Activated naive CD4-positive, alpha-beta T cell treated with anti-CD3 and anti-CD28 coated beads, Interleukin-2, amount 50 U/mL, for 24 hours (primary cell): ENCODE measurements at regions not wholly inside any gene's neighbourhood (a gene's known extent, or its start where the extent isn't known, plus 50 kb on each side); places are given as distances from the start of the nearest gene placed in this dataset.
A peak's percentile ranks its signal among the peaks of the same experiment; 100 is the strongest.
"Not testable (repeated sequence)": the region's sequence is repeated elsewhere in the genome, so short reads cannot be mapped to it uniquely, and the experiment has no call there.

Source experiments
- H3K27ac Mint-ChIP-seq: one replicate; pipeline ENCODE4 v1.8.0; 2021; ENCODE audit warnings: mild to moderate bottlenecking, mixed read lengths
- H3K27me3 Mint-ChIP-seq: one replicate; pipeline ENCODE4 v1.8.0; 2021; ENCODE audit warnings: mixed read lengths
- H3K36me3 Mint-ChIP-seq: one replicate; pipeline ENCODE4 v1.8.0; 2021; ENCODE audit warnings: mixed read lengths
- H3K4me1 Mint-ChIP-seq: one replicate; pipeline ENCODE4 v1.8.0; 2021; ENCODE audit warnings: mixed read lengths
- H3K4me3 Mint-ChIP-seq: one replicate; pipeline ENCODE4 v1.8.0; 2021; ENCODE audit warnings: mild to moderate bottlenecking, mixed read lengths
- H3K9me3 Mint-ChIP-seq: one replicate; pipeline ENCODE4 v1.8.0; 2021; ENCODE audit warnings: mixed read lengths

DNA sequence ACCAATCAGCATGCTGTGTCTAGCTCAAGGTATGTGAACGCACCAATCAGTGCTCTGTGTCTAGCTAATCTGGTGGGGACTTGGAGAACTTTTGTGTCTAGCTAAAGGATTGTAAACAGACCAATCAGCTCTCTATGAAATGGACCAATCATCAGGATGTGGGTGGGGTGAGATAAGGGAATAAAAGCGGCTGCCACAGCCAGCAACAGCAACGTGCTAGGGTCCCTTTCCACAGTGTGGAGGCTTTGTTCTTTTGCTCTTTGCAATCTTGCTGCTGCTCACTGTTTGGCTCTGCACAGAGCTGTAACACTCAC, 1353.9 kb upstream of the CDH18 start:
- peak overlapping the region; percentile 40 for H3K4me3 Mint-ChIP-seq
- H3K27ac Mint-ChIP-seq, H3K36me3 Mint-ChIP-seq, H3K9me3 Mint-ChIP-seq, H3K27me3 Mint-ChIP-seq, H3K4me1 Mint-ChIP-seq: not testable (repeated sequence)

DNA sequence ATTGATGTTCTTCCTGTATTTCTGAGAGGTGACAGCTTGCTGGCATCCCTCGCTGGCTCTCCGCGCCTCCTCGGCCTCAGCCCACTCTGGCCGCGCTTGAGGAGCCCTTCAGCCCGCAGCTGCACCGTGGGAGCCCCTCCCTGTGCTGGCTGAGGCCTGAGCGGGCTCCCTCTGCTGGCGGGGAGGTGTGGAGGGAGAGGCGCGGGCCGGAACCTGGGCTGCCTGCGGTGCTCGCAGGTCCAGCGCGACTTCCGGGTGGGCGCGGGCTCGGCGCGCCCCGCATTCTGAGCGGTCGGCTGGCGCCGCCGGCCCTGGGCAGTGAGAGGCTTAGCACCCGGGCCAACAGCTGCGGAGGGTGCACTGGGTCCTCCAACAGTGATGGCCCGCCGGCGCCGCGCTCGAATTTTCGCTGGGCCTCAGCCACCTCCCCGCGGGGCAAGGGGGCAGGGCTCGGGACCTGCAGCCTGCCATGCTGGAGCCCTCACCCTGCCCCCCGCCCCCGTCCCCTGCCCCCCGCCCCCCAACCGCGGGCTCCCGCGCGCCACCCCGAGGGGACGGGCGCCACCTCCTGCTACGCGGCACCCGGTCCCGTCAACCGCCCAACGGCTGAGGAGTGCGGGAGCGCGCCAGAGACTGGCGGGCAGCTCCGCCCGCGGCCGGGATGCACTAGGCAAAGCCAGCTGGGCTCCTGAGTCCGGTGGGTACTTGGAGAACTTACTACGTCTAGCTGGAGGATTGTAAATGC, 1353.4 kb upstream of the CDH18 start:
- not testable (repeated sequence) for H3K9me3 Mint-ChIP-seq, H3K36me3 Mint-ChIP-seq, H3K27ac Mint-ChIP-seq, H3K27me3 Mint-ChIP-seq, H3K4me1 Mint-ChIP-seq
- H3K4me3 Mint-ChIP-seq, result peak overlapping the region; percentile 40

GRCh38 chr5:21340233-21340632, 1352.2 kb upstream of the CDH18 start:
- H3K9me3 Mint-ChIP-seq, H3K4me1 Mint-ChIP-seq, H3K27me3 Mint-ChIP-seq, H3K4me3 Mint-ChIP-seq, H3K27ac Mint-ChIP-seq, H3K36me3 Mint-ChIP-seq: not testable (repeated sequence)

DNA sequence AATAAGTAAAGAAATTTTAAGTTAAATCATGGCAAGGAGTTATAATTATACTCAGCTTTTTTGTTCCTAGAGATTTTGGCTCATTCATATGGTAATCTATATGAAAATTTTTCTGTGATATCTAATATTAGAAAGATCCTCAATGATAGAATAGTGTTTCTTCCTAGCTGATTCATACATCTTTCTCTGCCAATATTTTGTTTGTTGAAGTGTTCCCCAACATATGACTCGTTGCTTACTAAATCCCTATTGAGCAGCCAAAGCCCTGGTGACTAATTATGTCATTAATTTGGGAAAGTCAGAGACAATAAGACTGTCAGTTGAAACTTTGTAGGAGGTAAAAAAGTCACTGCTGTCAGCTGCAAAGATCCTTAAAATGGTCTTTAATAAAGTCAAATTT, 1348.5 kb upstream of the CDH18 start:
- not testable (repeated sequence) for H3K36me3 Mint-ChIP-seq, H3K4me1 Mint-ChIP-seq, H3K9me3 Mint-ChIP-seq, H3K27ac Mint-ChIP-seq, H3K27me3 Mint-ChIP-seq, H3K4me3 Mint-ChIP-seq

- H3K36me3 Mint-ChIP-seq, H3K4me3 Mint-ChIP-seq, H3K9me3 Mint-ChIP-seq, H3K27ac Mint-ChIP-seq, H3K27me3 Mint-ChIP-seq, H3K4me1 Mint-ChIP-seq: not testable (repeated sequence)
These were observed 1327.4 kb upstream of the CDH18 start for GRCh38 chr5:21315376-21315775.

DNA sequence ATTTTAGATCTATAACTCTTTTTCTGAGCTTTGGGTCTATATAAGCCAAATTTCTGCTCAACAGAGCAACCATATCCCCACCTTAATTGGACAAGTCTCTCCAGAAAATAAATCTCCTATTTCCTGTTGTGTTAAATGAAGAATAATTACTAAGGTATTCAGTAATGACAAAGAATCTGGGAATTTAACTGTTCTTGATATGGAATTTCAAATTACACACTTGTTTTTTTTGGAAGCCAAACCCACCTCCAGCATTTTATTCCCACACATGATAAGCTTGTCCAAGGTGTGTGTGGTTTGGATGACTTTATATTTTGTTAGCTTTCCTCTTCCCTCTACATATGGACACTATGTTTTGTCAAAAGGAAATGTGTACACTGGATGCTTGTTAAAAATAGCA, 1313.2 kb upstream of the CDH18 start:
- H3K4me3 Mint-ChIP-seq, H3K27me3 Mint-ChIP-seq, H3K36me3 Mint-ChIP-seq, H3K27ac Mint-ChIP-seq, H3K9me3 Mint-ChIP-seq, H3K4me1 Mint-ChIP-seq: not testable (repeated sequence)

GRCh38 chr5:21274361-21274760, 1286.4 kb upstream of the CDH18 start:
- H3K36me3 Mint-ChIP-seq, H3K9me3 Mint-ChIP-seq, H3K27me3 Mint-ChIP-seq, H3K27ac Mint-ChIP-seq, H3K4me3 Mint-ChIP-seq, H3K4me1 Mint-ChIP-seq: not testable (repeated sequence)

GRCh38 chr5:21263361-21263760, 1275.4 kb upstream of the CDH18 start:
- Mint-ChIP-seq H3K27me3 (no peaks in the 10 kb centered on the region), H3K27ac (no peak overlapping the region), H3K4me3 (no peak overlapping the region), H3K36me3 (no peaks in the 10 kb centered on the region), H3K9me3 (peaks cover 10% of the 10 kb centered on the region), H3K4me1 (no peaks in the 10 kb centered on the region)

- H3K4me3 Mint-ChIP-seq, result no peak overlapping the region
- peaks cover 4% of the 10 kb centered on the region for H3K9me3 Mint-ChIP-seq
- H3K27ac Mint-ChIP-seq, result no peak overlapping the region
- H3K27me3 Mint-ChIP-seq, result no peaks in the 10 kb centered on the region
- H3K4me1 Mint-ChIP-seq, result no peaks in the 10 kb centered on the region
- no peaks in the 10 kb centered on the region for H3K36me3 Mint-ChIP-seq
These were observed 1266.2 kb upstream of the CDH18 start for GRCh38 chr5:21254161-21254560.

DNA sequence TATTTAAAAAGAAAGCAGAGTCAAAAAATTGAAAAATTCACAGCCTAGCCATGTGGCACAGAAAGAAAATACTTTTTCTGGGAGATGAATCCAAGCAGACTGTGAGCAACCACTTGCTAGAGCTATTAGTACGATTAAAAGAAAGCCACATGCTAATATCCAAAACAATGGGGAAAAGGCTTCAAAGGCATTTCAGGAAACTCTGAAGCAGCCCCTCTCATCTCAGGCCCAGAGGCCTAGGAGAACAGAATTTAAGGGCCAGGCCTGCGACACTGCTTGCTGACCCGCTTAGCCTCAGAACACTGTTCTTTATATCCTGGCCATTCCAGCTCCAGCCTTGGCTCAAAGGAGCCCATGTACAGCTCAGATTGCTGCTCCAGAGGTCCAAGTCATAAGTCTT, 1257.0 kb upstream of the CDH18 start:
- H3K4me1 Mint-ChIP-seq, result no peaks in the 10 kb centered on the region
- no peak overlapping the region for H3K4me3 Mint-ChIP-seq
- H3K36me3 Mint-ChIP-seq, result no peaks in the 10 kb centered on the region
- H3K9me3 Mint-ChIP-seq, result no peaks in the 10 kb centered on the region
- no peak overlapping the region for H3K27ac Mint-ChIP-seq
- no peaks in the 10 kb centered on the region for H3K27me3 Mint-ChIP-seq

DNA sequence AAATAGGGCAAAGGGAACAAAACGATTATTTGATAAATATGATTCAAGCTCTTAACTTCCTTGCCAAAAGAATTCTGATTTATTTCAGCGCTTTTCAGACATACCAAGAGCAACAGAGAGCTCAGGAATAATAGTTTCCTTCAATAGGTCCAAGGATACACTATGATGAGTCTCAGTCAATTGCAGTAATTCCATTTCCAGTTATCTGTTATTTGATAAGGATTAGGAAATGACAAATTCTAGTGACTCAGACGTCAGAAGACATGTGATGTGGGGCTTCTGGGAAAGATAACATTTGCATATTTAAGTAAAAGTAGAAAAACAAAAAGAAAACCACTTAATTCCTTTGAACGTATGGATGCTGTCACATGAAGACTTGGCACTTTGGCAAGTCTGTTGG, 1250.8 kb upstream of the CDH18 start:
- Mint-ChIP-seq H3K27ac (no peak overlapping the region), H3K4me3 (no peak overlapping the region), H3K4me1 (no peaks in the 10 kb centered on the region), H3K9me3 (peaks cover 3% of the 10 kb centered on the region), H3K36me3 (no peaks in the 10 kb centered on the region), H3K27me3 (no peaks in the 10 kb centered on the region)

DNA sequence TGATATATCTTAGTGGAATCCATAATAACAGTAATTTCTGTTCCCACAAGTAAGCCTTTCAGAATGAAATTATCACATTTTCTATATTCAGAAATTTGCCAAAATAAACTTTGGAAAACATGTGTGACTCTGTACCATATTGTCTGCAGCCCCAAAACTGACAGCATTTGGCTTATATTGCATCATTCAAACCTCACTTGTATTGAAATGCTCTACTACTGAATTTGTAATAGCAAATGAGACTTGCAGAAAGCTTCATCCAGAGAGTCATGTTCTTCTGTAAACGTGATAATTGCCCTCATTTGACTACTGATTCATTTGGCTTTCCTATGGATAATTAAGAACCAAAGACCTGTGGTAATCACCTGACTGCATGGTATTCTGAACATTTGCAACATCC, 1249.5 kb upstream of the CDH18 start:
- Mint-ChIP-seq H3K27ac (no peak overlapping the region), H3K4me1 (no peaks in the 10 kb centered on the region), H3K9me3 (peaks cover 3% of the 10 kb centered on the region), H3K4me3 (no peak overlapping the region), H3K36me3 (no peaks in the 10 kb centered on the region), H3K27me3 (no peaks in the 10 kb centered on the region)

DNA sequence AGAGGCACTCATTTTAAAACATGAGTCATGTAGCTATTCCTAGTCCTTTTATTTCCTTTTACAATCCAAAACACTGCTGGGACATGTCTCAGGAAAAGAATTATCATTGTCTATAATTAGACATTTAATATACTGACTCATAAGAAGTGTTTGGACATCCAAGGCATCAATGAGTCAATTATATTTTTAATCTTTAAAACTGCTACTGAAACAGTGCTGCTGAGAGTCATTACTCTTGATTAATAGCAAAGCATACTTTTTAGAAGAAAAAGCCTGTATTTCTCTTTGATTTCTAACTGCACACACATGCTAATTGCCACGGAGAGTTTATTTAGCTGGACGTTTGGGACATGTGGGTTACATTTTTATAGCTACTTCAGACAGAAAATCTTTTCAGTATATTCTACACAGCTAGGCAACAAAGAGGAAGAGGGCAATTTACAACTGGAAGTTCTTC, 1249.0 kb upstream of the CDH18 start:
- Mint-ChIP-seq H3K4me3 (no peak overlapping the region), H3K27ac (no peak overlapping the region), H3K27me3 (no peaks in the 10 kb centered on the region), H3K9me3 (peaks cover 3% of the 10 kb centered on the region), H3K36me3 (no peaks in the 10 kb centered on the region), H3K4me1 (no peaks in the 10 kb centered on the region)

DNA sequence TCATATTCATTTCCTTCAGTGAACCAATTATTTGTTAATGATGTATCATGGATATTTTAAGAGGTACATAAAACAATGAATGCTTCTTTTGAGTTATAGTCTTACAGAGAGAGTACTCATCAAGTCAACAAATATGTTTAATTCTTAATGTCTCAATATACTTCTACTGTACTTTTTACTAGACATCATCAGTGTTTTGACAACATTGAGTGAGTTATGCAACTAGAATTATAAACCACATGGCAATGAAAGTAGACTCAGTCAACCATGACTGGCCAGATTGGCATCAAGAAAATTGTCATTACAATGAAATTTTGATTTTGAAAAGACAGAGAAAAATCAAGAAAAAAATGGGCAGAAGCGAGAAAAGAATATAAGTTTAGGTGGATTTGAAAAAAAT, 1248.1 kb upstream of the CDH18 start:
- Mint-ChIP-seq H3K27ac (no peak overlapping the region), H3K9me3 (peaks cover 3% of the 10 kb centered on the region), H3K36me3 (no peaks in the 10 kb centered on the region), H3K27me3 (no peaks in the 10 kb centered on the region), H3K4me3 (no peak overlapping the region), H3K4me1 (no peaks in the 10 kb centered on the region)

DNA sequence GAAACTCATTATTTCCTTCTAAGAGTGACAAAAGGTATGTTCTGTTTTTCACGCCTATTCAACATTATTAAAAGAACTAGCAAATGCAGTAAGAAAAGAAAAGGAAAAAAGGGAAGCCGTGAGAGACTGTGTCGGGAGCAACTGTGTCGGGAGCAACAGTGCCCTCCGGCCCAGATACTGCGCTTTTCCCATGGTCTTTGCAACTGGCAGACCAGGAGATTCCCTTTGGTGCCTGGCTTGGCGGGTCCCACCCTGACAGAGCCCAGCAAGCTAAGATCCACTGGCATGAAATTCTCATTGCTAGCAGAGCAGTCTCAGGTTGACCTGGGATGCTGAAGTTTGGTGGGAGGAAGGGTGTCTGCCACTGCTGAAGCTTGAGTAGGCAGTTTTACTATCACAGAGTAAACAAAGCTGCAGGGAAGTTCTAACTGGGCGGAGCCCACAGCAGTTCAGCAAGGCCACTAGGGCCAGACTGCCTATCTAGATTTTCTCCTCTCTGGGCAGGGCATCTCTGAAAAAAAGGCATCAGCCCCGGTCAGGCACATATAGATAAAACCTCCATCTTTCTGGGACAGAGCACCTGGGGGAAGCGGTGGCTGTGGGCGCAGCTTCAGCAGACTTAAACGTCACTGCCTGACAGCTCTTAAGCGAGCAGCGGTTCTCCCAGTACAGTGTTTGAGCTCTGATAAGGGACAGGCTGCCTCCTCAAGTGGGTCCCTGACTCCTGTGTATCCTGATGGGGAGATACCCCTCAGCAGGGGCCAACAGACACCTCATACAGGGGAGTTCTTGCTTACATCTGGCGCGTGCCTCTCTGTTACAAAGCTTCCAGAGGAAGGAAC, 1237.4 kb upstream of the CDH18 start:
- Mint-ChIP-seq H3K9me3 (peaks cover 16% of the 10 kb centered on the region), H3K36me3 (no peaks in the 10 kb centered on the region), H3K4me1 (no peaks in the 10 kb centered on the region), H3K4me3 (no peak overlapping the region), H3K27me3 (no peaks in the 10 kb centered on the region), H3K27ac (no peak overlapping the region)

DNA sequence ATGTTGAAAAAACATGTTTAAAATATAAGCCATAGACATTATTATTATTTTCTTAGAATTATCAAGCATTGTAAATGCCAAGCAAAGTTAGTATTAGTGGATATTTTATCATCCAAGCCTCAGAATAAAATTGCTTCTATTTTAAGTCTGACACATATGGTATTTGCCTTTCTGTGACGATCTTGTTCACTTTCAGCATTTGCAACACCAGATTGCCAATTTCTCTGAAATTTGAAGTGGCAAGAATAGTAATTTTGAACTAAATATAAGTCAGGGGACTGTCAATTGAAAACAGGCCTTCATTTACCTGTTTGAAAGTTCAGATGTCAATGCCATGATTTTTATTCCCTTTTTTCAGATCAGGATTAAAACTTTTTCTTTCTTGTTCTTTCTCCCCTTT, 1233.6 kb upstream of the CDH18 start:
- Mint-ChIP-seq H3K36me3 (no peaks in the 10 kb centered on the region), H3K4me3 (no peak overlapping the region), H3K27ac (no peak overlapping the region), H3K4me1 (no peaks in the 10 kb centered on the region), H3K27me3 (no peaks in the 10 kb centered on the region), H3K9me3 (peaks cover 9% of the 10 kb centered on the region)

- Mint-ChIP-seq H3K4me3 (no peak overlapping the region), H3K36me3 (no peaks in the 10 kb centered on the region), H3K9me3 (peaks cover 4% of the 10 kb centered on the region), H3K27me3 (no peaks in the 10 kb centered on the region), H3K4me1 (no peaks in the 10 kb centered on the region), H3K27ac (no peak overlapping the region)
These were observed 1232.0 kb upstream of the CDH18 start for GRCh38 chr5:21219966-21220365.
